MM.1S (cell line): ENCODE measurements at regions not wholly inside any gene's neighbourhood (a gene's known extent, or its start where the extent isn't known, plus 50 kb on each side); places are given as distances from the start of the nearest gene placed in this dataset.

Experiments
- DNase-seq: peaks from one replicate; pipeline ENCODE4 v3.0.0-alpha.2; 2015
- H2AFZ ChIP-seq: fragments of 300-600 bp; sonication (generic); 2 replicates; pipeline ENCODE4 v1.6.0; 2016; ENCODE audit warnings: antibody characterized with exemption, low read length
- H3F3A ChIP-seq: fragments of 300-600 bp; sonication (generic); 2 replicates; pipeline ENCODE4 v1.6.1; 2016; ENCODE audit warnings: mild to moderate bottlenecking, antibody characterized with exemption, low read length, moderate library complexity, mixed read lengths; ENCODE audit not compliant: insufficient read depth
- H3K27ac ChIP-seq: fragments of 300-600 bp; sonication (generic); 2 replicates; pipeline ENCODE4 v1.5.1; 2016; ENCODE audit warnings: mild to moderate bottlenecking, low read length
- H3K27me3 ChIP-seq: fragments of 300-600 bp; sonication (generic); replicated peaks from 2 replicates; pipeline ENCODE4 v1.6.0; 2016; ENCODE audit warnings: low read length; ENCODE audit not compliant: insufficient read depth
- H3K36me3 ChIP-seq: fragments of 300-600 bp; sonication (generic); replicated peaks from 2 replicates; pipeline ENCODE4 v1.6.1; 2016; ENCODE audit warnings: mild to moderate bottlenecking, low read length, mixed read lengths; ENCODE audit not compliant: insufficient read depth
- H3K4me1 ChIP-seq: fragments of 300-600 bp; sonication (generic); 2 replicates; pipeline ENCODE4 v1.6.1; 2016; ENCODE audit warnings: low read length, mixed read lengths
- H3K4me2 ChIP-seq: fragments of 300-600 bp; sonication (generic); 2 replicates; pipeline ENCODE4 v1.6.0; 2016; ENCODE audit warnings: low read depth, low read length
- H3K4me3 ChIP-seq: fragments of 300-600 bp; sonication (generic); 2 replicates; pipeline ENCODE4 v1.5.1; 2016; ENCODE audit warnings: low read length, mixed read lengths
- H3K79me2 ChIP-seq: fragments of 300-600 bp; sonication (generic); 2 replicates; pipeline ENCODE4 v1.6.1; 2016; ENCODE audit warnings: mixed run types, low read length, mixed read lengths
- H3K9ac ChIP-seq: fragments of 300-600 bp; sonication (generic); 2 replicates; pipeline ENCODE4 v1.6.1; 2016; ENCODE audit warnings: low read length, mixed read lengths
- H3K9me2 ChIP-seq: fragments of 300-600 bp; sonication (generic); replicated peaks from 2 replicates; pipeline ENCODE4 v1.6.1; 2016; ENCODE audit warnings: mild to moderate bottlenecking, low read length, mixed read lengths; ENCODE audit not compliant: insufficient read depth
- H3K9me3 ChIP-seq: fragments of 300-600 bp; sonication (generic); replicated peaks from 2 replicates; pipeline ENCODE4 v1.6.1; 2016; ENCODE audit warnings: mild to moderate bottlenecking, low read length, mixed read lengths; ENCODE audit not compliant: insufficient read depth
- H4K20me1 ChIP-seq: fragments of 300-600 bp; sonication (generic); 2 replicates; pipeline ENCODE4 v1.6.1; 2016; ENCODE audit warnings: mild to moderate bottlenecking, low read length, moderate library complexity, mixed read lengths; ENCODE audit not compliant: insufficient read depth
- CTCF ChIP-seq: fragments of 300-600 bp; sonication (generic); IDR thresholded peaks from 2 replicates; pipeline ENCODE4 v1.5.1; 2016; ENCODE audit warnings: antibody characterized with exemption, low read length, mixed read lengths
- EZH2 ChIP-seq: fragments of 300-600 bp; sonication (generic); optimal IDR thresholded peaks from 2 replicates; pipeline ENCODE3; 2017; ENCODE audit warnings: low read depth, mild to moderate bottlenecking, antibody characterized with exemption, low read length, mixed read lengths
- EZH2phosphoT487 ChIP-seq: fragments of 300-600 bp; sonication (generic); IDR thresholded peaks from 2 replicates; pipeline ENCODE4 v1.6.1; 2018; ENCODE audit warnings: antibody characterized with exemption, low read length

DNA sequence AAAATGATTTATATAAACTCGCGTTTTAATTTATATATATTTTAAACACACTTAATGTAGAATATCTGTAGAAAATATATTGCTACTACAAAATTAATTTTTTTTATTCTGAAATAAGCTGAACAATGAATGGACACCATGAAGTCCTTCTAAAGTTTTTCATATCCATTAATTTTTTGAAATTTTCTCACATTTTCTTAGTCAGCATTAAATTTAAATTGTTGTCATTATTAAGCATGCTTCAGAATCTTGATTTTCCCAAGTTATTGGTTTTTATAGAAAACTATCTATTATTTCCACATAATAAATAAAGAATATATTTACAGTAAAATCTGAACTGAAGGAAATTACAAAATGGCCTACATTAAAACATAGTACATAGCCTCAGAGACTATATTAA, 1314.9 kb upstream of the CDH6 start:
- DNase-seq: no peak
- Histone ChIP-seq H3K4me1 (no peaks in the 10 kb centered on the region), H2AFZ (no peak overlapping the region), H3K4me2 (no peak overlapping the region), H3K9me3 (no peaks in the 10 kb centered on the region), H3K9ac (no peak overlapping the region), H3K27me3 (no peaks in the 10 kb centered on the region), H3K79me2 (no peaks in the 10 kb centered on the region), H3K4me3 (no peak overlapping the region), H3K9me2 (no peaks in the 10 kb centered on the region), H3F3A (no peaks in the 10 kb centered on the region), H3K36me3 (no peaks in the 10 kb centered on the region), H4K20me1 (no peaks in the 10 kb centered on the region), H3K27ac (no peak overlapping the region)
- no peak for TF ChIP-seq EZH2
- no peak for TF ChIP-seq CTCF
- no peak for TF ChIP-seq EZH2phosphoT487

DNA sequence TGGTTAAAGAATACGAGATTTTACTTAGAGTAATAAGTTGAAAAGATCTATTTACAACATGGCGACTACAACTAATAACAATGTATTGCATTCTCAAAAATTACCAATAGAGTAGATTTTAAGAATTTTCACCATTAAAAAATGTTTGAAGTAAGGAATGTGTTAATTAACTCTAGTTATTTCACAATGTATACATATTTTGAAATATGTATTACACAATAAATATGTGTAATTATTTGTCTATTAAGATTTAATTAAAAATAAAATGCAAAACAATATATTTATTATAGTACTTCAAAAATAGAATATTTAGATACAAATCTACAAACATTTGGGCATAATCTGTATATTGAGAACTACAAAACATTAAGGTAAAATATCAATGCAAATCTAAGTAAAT, 1326.3 kb upstream of the CDH6 start:
- Histone ChIP-seq H3K27me3 (no peaks in the 10 kb centered on the region), H3K79me2 (no peaks in the 10 kb centered on the region), H3K36me3 (no peaks in the 10 kb centered on the region), H3K9me2 (no peaks in the 10 kb centered on the region), H3F3A (no peaks in the 10 kb centered on the region), H3K4me3 (no peak overlapping the region), H3K9me3 (no peaks in the 10 kb centered on the region), H2AFZ (no peak overlapping the region), H3K4me1 (no peaks in the 10 kb centered on the region), H4K20me1 (no peaks in the 10 kb centered on the region), H3K9ac (no peak overlapping the region), H3K4me2 (no peak overlapping the region), H3K27ac (no peak overlapping the region)
- no peak for DNase-seq
- no peak for TF ChIP-seq EZH2
- TF ChIP-seq CTCF: no peak
- TF ChIP-seq EZH2phosphoT487: no peak

GRCh38 chr5:29853711-29854220, 1339.7 kb upstream of the CDH6 start:
- Histone ChIP-seq H3K9me2 (no peaks in the 10 kb centered on the region), H2AFZ (no peak overlapping the region), H4K20me1 (no peaks in the 10 kb centered on the region), H3K9me3 (no peaks in the 10 kb centered on the region), H3K4me1 (no peaks in the 10 kb centered on the region), H3K27ac (no peak overlapping the region), H3K4me3 (no peak overlapping the region), H3K4me2 (no peak overlapping the region), H3K79me2 (no peaks in the 10 kb centered on the region), H3F3A (no peaks in the 10 kb centered on the region), H3K9ac (no peak overlapping the region), H3K27me3 (no peaks in the 10 kb centered on the region), H3K36me3 (no peaks in the 10 kb centered on the region)
- TF ChIP-seq EZH2phosphoT487: no peak
- TF ChIP-seq CTCF: no peak
- no peak for TF ChIP-seq EZH2
- DNase-seq: no peak
